ENCODE measurements at regions not wholly inside any gene's neighbourhood (a gene's known extent, or its start where the extent isn't known, plus 50 kb on each side); places are given as distances from the start of the nearest gene placed in this dataset.
A peak's percentile ranks its signal among the peaks of the same experiment; 100 is the strongest.

- peak in 1 of 3 experiments; percentile 2 for TF ChIP-seq CTCF (optimal IDR thresholded peaks at IDR 0.05 in 1 of 3, IDR thresholded peaks at IDR 0.05 in 1 of 3, conservative IDR thresholded peaks at IDR 0.05 in 1 of 3; ENCODE audit: extremely low read depth in 1 of 3, insufficient read depth in 2 of 3, low read length in 3 of 3)
- TF ChIP-seq EZH2 (IDR thresholded peaks at IDR 0.05; ENCODE audit: low read length): no peak
These were observed 102.0 kb downstream of the ERCC5 start for GRCh38 chr13:102947745-102948405.

All from keratinocyte (primary cell).